IMR-90 (cell line): ENCODE measurements at regions not wholly inside any gene's neighbourhood (a gene's known extent, or its start where the extent isn't known, plus 50 kb on each side); places are given as distances from the start of the nearest gene placed in this dataset.

Source experiments
- ATAC-seq: fragments of 200-7000 bp; cut with Tn5 transposase; 2 replicates; pipeline ENCODE4 v1.9.1; 2020; ENCODE audit warnings: low read depth, mild to moderate bottlenecking, moderate library complexity
- BruUV-seq: library from RNA; stranded (reverse); fragments of 400-500 nt; replicated peaks from 2 replicates; lab custom pipeline; 2021; lab: Mats Ljungman, UMichigan
- CTCF ChIA-PET: fragments of 300-600 bp; formaldehyde crosslinking; extraction: SDS; loops from one replicate; lab custom pipeline; 2021; ENCODE audit warnings: antibody characterized with exemption; lab: Yijun Ruan, JAX
- POLR2A ChIA-PET: fragments of 300-600 bp; sonication (Branson Sonifier 250); formaldehyde crosslinking; loops from one replicate; lab custom pipeline; 2022; ENCODE audit warnings: antibody characterized with exemption; ENCODE audit not compliant: unreplicated experiment; lab: Charles Lee
- DNase-seq: peaks from one replicate; pipeline ENCODE4 v3.0.0; 2013
- H2AFZ ChIP-seq: replicated peaks from 2 replicates; pipeline ENCODE3; 2013; ENCODE audit warnings: low read length, mild to moderate bottlenecking; ENCODE audit not compliant: poor library complexity
- H2AK5ac ChIP-seq: 2 replicates; pipeline ENCODE4 v1.6.1; 2013; ENCODE audit warnings: low read depth, low read length, inconsistent platforms
- H2AK9ac ChIP-seq: replicated peaks from 2 replicates; pipeline ENCODE3; 2013; ENCODE audit warnings: mild to moderate bottlenecking, low read depth, low read length, moderate library complexity; ENCODE audit not compliant: poor library complexity
- H2BK120ac ChIP-seq: 2 replicates; pipeline ENCODE4 v1.6.1; 2013; ENCODE audit warnings: low read depth, low read length, inconsistent platforms
- H2BK15ac ChIP-seq: 3 replicates; pipeline ENCODE4 v1.6.1; 2013; ENCODE audit warnings: low read depth, low read length, inconsistent platforms
- H2BK20ac ChIP-seq: 2 replicates; pipeline ENCODE4 v1.6.1; 2013; ENCODE audit warnings: low read depth, mild to moderate bottlenecking, inconsistent platforms, low read length, moderate library complexity
- H2BK5ac ChIP-seq: 2 replicates; pipeline ENCODE4 v1.6.1; 2013; ENCODE audit warnings: mild to moderate bottlenecking, low read depth, low read length, inconsistent platforms; ENCODE audit not compliant: poor library complexity, severe bottlenecking
- H3K14ac ChIP-seq: replicated peaks from 2 replicates; pipeline ENCODE4 v1.6.1; 2013; ENCODE audit warnings: low read depth, low read length, inconsistent platforms
- H3K18ac ChIP-seq: 2 replicates; pipeline ENCODE4 v1.6.1; 2013; ENCODE audit warnings: low read depth, low read length, control low read depth
- H3K23ac ChIP-seq: 2 replicates; pipeline ENCODE4 v1.6.1; 2013; ENCODE audit warnings: low read depth, low read length, inconsistent platforms
- H3K27ac ChIP-seq: 2 replicates; pipeline ENCODE4 v1.5.1; 2013; ENCODE audit warnings: mild to moderate bottlenecking, control low read depth, low read length; ENCODE audit not compliant: insufficient read depth
- H3K27me3 ChIP-seq: 2 replicates; pipeline ENCODE4 v1.6.1; 2013; ENCODE audit warnings: low read length; ENCODE audit not compliant: control insufficient read depth, insufficient read depth
- H3K36me3 ChIP-seq: 2 replicates; pipeline ENCODE4 v1.6.1; 2013; ENCODE audit warnings: low read length, mixed read lengths; ENCODE audit not compliant: control insufficient read depth, insufficient read depth
- H3K4ac ChIP-seq: 2 replicates; pipeline ENCODE4 v1.6.1; 2013; ENCODE audit warnings: low read depth, low read length, inconsistent platforms
- H3K4me1 ChIP-seq: 2 replicates; pipeline ENCODE4 v1.6.1; 2013; ENCODE audit warnings: low read length, mixed read lengths; ENCODE audit not compliant: control insufficient read depth, insufficient read depth
- H3K4me2 ChIP-seq: 2 replicates; pipeline ENCODE4 v1.6.1; 2013; ENCODE audit warnings: low read depth, mild to moderate bottlenecking, control low read depth, low read length, moderate library complexity
- H3K4me3 ChIP-seq: 2 replicates; pipeline ENCODE4 v1.5.1; 2013; ENCODE audit warnings: low read depth, mild to moderate bottlenecking, control low read depth, low read length, moderate library complexity; ENCODE audit not compliant: insufficient read depth
- H3K56ac ChIP-seq: 2 replicates; pipeline ENCODE4 v1.6.1; 2013; ENCODE audit warnings: low read length, inconsistent platforms; ENCODE audit not compliant: insufficient read depth; ENCODE audit errors: extremely low read depth
- H3K79me1 ChIP-seq, 2 experiments: 2 replicates each; pipeline ENCODE4 v1.6.1; 2013; ENCODE audit warnings: low read length in 2 of 2, inconsistent platforms in 1 of 2, low read depth in 1 of 2
- H3K9ac ChIP-seq: 2 replicates; pipeline ENCODE4 v1.6.1; 2013; ENCODE audit warnings: low read depth, low read length, control low read depth
- H3K9me1 ChIP-seq: 2 replicates; pipeline ENCODE4 v1.6.1; 2013; ENCODE audit warnings: low read length, inconsistent platforms; ENCODE audit not compliant: insufficient read depth
- H3K9me3 ChIP-seq: 2 replicates; pipeline ENCODE4 v1.6.1; 2013; ENCODE audit warnings: low read length; ENCODE audit not compliant: control insufficient read depth, insufficient read depth
- H4K20me1 ChIP-seq: 2 replicates; pipeline ENCODE4 v1.6.1; 2013; ENCODE audit warnings: low read length, inconsistent platforms; ENCODE audit not compliant: insufficient read depth
- H4K5ac ChIP-seq: 2 replicates; pipeline ENCODE4 v1.6.1; 2013; ENCODE audit warnings: mild to moderate bottlenecking, low read depth, low read length, control low read depth
- H4K8ac ChIP-seq, 2 experiments: 2 replicates each; pipeline ENCODE4 v1.6.1; 2013; ENCODE audit warnings: low read depth in 2 of 2, low read length in 2 of 2, control low read depth in 1 of 2, inconsistent platforms in 1 of 2
- H4K91ac ChIP-seq: 2 replicates; pipeline ENCODE4 v1.6.1; 2013; ENCODE audit warnings: low read depth, low read length, inconsistent platforms; ENCODE audit not compliant: insufficient read depth
- BHLHE40 ChIP-seq: fragments of 150-350 bp; IDR thresholded peaks from 2 replicates; pipeline ENCODE4 v1.6.1; 2016; ENCODE audit warnings: mild to moderate bottlenecking, low read depth, low read length
- MAZ ChIP-seq: IDR thresholded peaks from 2 replicates; pipeline ENCODE4 v1.6.1; 2012; ENCODE audit warnings: low read depth, mild to moderate bottlenecking, low read length, improper control_type of control experiment, moderate library complexity, borderline replicate concordance
- POLR2A ChIP-seq: IDR thresholded peaks from 2 replicates; pipeline ENCODE4 v1.6.1; 2012; ENCODE audit warnings: mild to moderate bottlenecking, low read depth, low read length
- WGBS, 2 experiments: methylation state at CpG; one replicate each; pipeline versions ENCODE4 v1.1.5 to v1.1.7; 2013; ENCODE audit warnings: missing lambda C conversion rate in 2 of 2; ENCODE audit not compliant: insufficient read length in 1 of 2; ENCODE audit errors: extremely low coverage in 2 of 2; 5-methylcytosine and 5-hydroxymethylcytosine counted together
- dilution Hi-C: fragments of 300-500 bp; cut with HindIII; formaldehyde crosslinking; loops from one replicate; pipeline ENCODE4 v1.14.3; 2018; ENCODE audit warnings: low sequenced_read_pairs; ENCODE audit not compliant: unreplicated experiment
- in situ Hi-C: fragments of 300-500 bp; cut with MboI; formaldehyde crosslinking; loops from 3 replicates; pipeline ENCODE4 v1.14.3; 2019; ENCODE audit warnings: low sequenced_read_pairs, inconsistent platforms, mixed read lengths
- intact Hi-C: fragments of 100-400 bp; cut with micrococcal nuclease; formaldehyde crosslinking; loops from 2 replicates; pipeline ENCODE4 v1.10.0; 2022

DNA sequence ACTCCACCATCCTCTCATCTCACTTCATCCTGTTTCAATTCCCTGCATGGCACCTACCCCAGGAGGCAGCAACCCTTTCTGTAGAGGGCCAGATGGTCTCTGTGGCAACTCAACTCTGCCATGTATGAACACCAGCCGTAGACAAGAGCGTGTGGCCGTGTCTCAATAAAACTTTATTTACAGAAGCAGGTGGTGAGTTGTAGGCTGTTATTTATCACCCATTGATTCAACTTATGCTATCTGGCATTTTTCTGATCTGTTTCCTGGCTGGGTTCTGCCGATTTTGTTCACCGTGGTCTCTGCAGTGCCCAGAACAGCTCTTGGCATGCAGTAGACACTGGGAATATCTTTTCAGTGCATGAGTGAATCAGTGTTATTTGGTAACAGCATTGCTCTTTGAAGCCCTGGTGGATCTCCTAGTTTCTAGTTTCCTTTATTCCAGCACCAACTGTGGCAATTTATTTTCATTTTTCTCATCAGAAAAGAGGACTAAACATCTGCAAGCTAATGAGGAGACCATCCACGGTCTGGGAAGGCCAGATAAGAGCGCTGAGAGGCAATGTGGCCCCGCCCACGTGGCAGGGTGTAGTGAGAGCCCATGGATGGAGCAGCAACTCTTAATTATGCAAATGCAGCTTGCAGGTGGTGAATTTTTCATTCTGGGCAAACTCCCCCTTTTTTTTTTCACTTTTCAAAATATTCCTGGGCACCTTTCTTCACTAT is 77.9 kb downstream of the CTSL start:
- in situ Hi-C loops: no loop called here

More for the DNA sequence above, 77.9 kb downstream of the CTSL start:
- DNase-seq (no peak), ATAC-seq (no peak)
- BruUV-seq: no TSS peak
- WGBS, 2 experiments: no CpG with 5 or more reads among the region's 9 CpGs
- Histone ChIP-seq H2BK120ac (no peak overlapping the region), H2AK9ac (no peak overlapping the region), H4K91ac (no peak overlapping the region), H3K56ac (no peak overlapping the region), H3K14ac (no peak overlapping the region), H3K9me1 (no peaks in the 10 kb centered on the region), H3K36me3 (no peaks in the 10 kb centered on the region), H3K4me3 (no peak overlapping the region), H2AFZ (no peak overlapping the region), H2BK15ac (no peak overlapping the region), H3K18ac (no peak overlapping the region), H3K4me2 (no peak overlapping the region), H3K9me3 (no peaks in the 10 kb centered on the region; the same call in 1 of the 2 replicates), H4K8ac (no peak overlapping the region), H3K9ac (no peak overlapping the region), H2AK5ac (no peak overlapping the region), H3K4me1 (no peaks in the 10 kb centered on the region), H4K20me1 (no peaks in the 10 kb centered on the region), H4K5ac (no peak overlapping the region), H3K79me1 (no peaks in the 10 kb centered on the region), H2BK20ac (no peak overlapping the region), H3K27ac (no peak overlapping the region), H3K4ac (no peak overlapping the region), H3K27me3 (peaks cover 27% of the 10 kb centered on the region), H2BK5ac (no peak overlapping the region), H3K23ac (no peak overlapping the region)
- TF ChIP-seq POLR2A: no peak
- TF ChIP-seq MAZ: no peak
- no peak for TF ChIP-seq BHLHE40
- CTCF ChIA-PET: no interaction called here
- intact Hi-C loops (no loop called here), dilution Hi-C loops (no loop called here)
- POLR2A ChIA-PET: no interaction called here
